ENCODE measurements at regions not wholly inside any gene's neighbourhood (a gene's known extent, or its start where the extent isn't known, plus 50 kb on each side); places are given as distances from the start of the nearest gene placed in this dataset.

- TF ChIP-seq, protein P1, sequence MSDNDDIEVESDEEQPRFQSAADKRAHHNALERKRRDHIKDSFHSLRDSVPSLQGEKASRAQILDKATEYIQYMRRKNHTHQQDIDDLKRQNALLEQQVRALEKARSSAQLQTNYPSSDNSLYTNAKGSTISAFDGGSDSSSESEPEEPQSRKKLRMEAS (IDR thresholded peaks at IDR 0.05; ENCODE audit: low read depth, low read length), result no peak
- TF ChIP-seq CTCF (IDR thresholded peaks at IDR 0.05; ENCODE audit: low read depth, low read length) (no peak), POLR2A (IDR thresholded peaks at IDR 0.05; ENCODE audit: extremely low read depth, insufficient read length) (no peak), MYC (IDR thresholded peaks at IDR 0.05; ENCODE audit: low read depth, low read length) (no peak)
Observed at GRCh38 chr1:239647964-239648632, 261.7 kb downstream of the CHRM3 start.
